ENCODE measurements at regions not wholly inside any gene's neighbourhood (a gene's known extent, or its start where the extent isn't known, plus 50 kb on each side); places are given as distances from the start of the nearest gene placed in this dataset.

DNA sequence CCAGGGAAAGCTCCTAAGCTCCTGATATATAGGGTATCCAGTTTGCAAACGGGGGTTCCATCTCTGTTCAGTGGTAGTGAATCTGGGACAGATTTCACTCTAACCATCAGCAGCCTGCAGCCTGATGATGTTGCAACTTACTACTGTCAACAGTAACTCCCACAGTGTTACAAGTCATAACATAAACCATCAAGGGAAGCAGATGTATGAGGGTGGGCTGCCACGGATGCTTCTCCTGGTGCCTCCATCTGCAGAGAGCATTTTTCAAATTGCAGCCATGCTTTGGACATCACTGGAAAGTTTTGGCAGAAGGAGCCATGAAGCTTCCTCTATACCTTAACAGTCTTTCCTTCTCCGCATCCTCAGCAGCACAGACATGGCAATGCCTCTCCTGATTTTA is 234.5 kb downstream of the ANKRD36B start:
- in situ Hi-C loops (cut with MboI; ENCODE audit: low sequenced_read_pairs) = no loop called here
- Histone ChIP-seq H3K27me3 (ENCODE audit: control insufficient read depth, insufficient read depth, low read length) (peaks cover 24% of the 10 kb centered on the region), H3K4me2 (ENCODE audit: low read depth, low read length) (no peak overlapping the region), H2BK5ac (ENCODE audit: low read depth, low read length, poor library complexity, severe bottlenecking) (no peak overlapping the region), H3K4me1 (ENCODE audit: control insufficient read depth, insufficient read depth, low read length) (no peaks in the 10 kb centered on the region), H3K9me1 (ENCODE audit: insufficient read depth, low read length) (no peaks in the 10 kb centered on the region), H3K9me3 (ENCODE audit: control insufficient read depth, insufficient read depth, low read length) (no peaks in the 10 kb centered on the region), H4K20me1 (ENCODE audit: insufficient read depth, low read length) (no peaks in the 10 kb centered on the region), H2AK9ac (replicated peaks; ENCODE audit: low read depth, low read length, poor library complexity) (no peak overlapping the region), H4K8ac (ENCODE audit: low read depth in 2 of 2, low read length in 2 of 2) (no peak overlapping the region), H3K27ac (ENCODE audit: insufficient read depth, low read length) (no peak overlapping the region), H3K18ac (ENCODE audit: low read depth, low read length) (no peak overlapping the region), H3K9ac (ENCODE audit: low read depth, low read length) (no peak overlapping the region), H3K4me3 (ENCODE audit: insufficient read depth, low read depth, low read length) (no peak overlapping the region), H2BK15ac (ENCODE audit: low read depth, low read length) (no peak overlapping the region), H4K91ac (ENCODE audit: insufficient read depth, low read depth, low read length) (no peak overlapping the region), H3K36me3 (ENCODE audit: control insufficient read depth, insufficient read depth, low read length) (no peaks in the 10 kb centered on the region), H3K14ac (replicated peaks; ENCODE audit: low read depth, low read length) (no peak overlapping the region), H4K5ac (ENCODE audit: low read depth, low read length) (no peak overlapping the region), H3K56ac (ENCODE audit: extremely low read depth, insufficient read depth, low read length) (no peak overlapping the region), H2AK5ac (ENCODE audit: low read depth, low read length) (no peak overlapping the region), H2AFZ (replicated peaks; ENCODE audit: low read length, poor library complexity) (no peak overlapping the region), H3K79me1 (ENCODE audit: low read depth in 1 of 2, low read length in 2 of 2) (no peaks in the 10 kb centered on the region), H3K4ac (ENCODE audit: low read depth, low read length) (no peak overlapping the region), H2BK20ac (ENCODE audit: low read depth, low read length) (no peak overlapping the region), H2BK120ac (ENCODE audit: low read depth, low read length) (no peak overlapping the region), H3K23ac (ENCODE audit: low read depth, low read length) (no peak overlapping the region)
- POLR2A ChIA-PET (ENCODE audit: unreplicated experiment) = no interaction called here
- CTCF ChIA-PET = no interaction called here
- ATAC-seq (ENCODE audit: low read depth) (no peak), DNase-seq (no peak)
- intact Hi-C loops (cut with micrococcal nuclease) = no loop called here
- dilution Hi-C loops (cut with HindIII; ENCODE audit: low sequenced_read_pairs, unreplicated experiment) = no loop called here
- TF ChIP-seq RCOR1 (IDR thresholded peaks at IDR 0.05; ENCODE audit: insufficient replicate concordance, low read length) (no peak), CEBPB (IDR thresholded peaks at IDR 0.05; ENCODE audit: low read depth, low read length) (no peak), RAD21 (IDR thresholded peaks at IDR 0.05; ENCODE audit: low read length) (no peak), RFX5 (IDR thresholded peaks at IDR 0.05; ENCODE audit: low read depth, low read length) (no peak), MAFK (IDR thresholded peaks at IDR 0.05; ENCODE audit: low read depth, low read length) (no peak)
- TF ChIP-seq, protein P1, sequence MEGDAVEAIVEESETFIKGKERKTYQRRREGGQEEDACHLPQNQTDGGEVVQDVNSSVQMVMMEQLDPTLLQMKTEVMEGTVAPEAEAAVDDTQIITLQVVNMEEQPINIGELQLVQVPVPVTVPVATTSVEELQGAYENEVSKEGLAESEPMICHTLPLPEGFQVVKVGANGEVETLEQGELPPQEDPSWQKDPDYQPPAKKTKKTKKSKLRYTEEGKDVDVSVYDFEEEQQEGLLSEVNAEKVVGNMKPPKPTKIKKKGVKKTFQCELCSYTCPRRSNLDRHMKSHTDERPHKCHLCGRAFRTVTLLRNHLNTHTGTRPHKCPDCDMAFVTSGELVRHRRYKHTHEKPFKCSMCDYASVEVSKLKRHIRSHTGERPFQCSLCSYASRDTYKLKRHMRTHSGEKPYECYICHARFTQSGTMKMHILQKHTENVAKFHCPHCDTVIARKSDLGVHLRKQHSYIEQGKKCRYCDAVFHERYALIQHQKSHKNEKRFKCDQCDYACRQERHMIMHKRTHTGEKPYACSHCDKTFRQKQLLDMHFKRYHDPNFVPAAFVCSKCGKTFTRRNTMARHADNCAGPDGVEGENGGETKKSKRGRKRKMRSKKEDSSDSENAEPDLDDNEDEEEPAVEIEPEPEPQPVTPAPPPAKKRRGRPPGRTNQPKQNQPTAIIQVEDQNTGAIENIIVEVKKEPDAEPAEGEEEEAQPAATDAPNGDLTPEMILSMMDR (conservative IDR thresholded peaks at IDR 0.05; ENCODE audit: low read depth, low read length) = no peak
- no CpG with 5 or more reads among the region's 3 CpGs for WGBS, 2 experiments (ENCODE audit: extremely low coverage in 2 of 2, insufficient read length in 1 of 2)
- no TSS peak for BruUV-seq (replicated peaks)
